ENCODE measurements at regions not wholly inside any gene's neighbourhood (a gene's known extent, or its start where the extent isn't known, plus 50 kb on each side); places are given as distances from the start of the nearest gene placed in this dataset.

GRCh38 chr16:8062677-8063076 is 527.6 kb downstream of the TMEM114 start:
- TF ChIP-seq, protein P1, sequence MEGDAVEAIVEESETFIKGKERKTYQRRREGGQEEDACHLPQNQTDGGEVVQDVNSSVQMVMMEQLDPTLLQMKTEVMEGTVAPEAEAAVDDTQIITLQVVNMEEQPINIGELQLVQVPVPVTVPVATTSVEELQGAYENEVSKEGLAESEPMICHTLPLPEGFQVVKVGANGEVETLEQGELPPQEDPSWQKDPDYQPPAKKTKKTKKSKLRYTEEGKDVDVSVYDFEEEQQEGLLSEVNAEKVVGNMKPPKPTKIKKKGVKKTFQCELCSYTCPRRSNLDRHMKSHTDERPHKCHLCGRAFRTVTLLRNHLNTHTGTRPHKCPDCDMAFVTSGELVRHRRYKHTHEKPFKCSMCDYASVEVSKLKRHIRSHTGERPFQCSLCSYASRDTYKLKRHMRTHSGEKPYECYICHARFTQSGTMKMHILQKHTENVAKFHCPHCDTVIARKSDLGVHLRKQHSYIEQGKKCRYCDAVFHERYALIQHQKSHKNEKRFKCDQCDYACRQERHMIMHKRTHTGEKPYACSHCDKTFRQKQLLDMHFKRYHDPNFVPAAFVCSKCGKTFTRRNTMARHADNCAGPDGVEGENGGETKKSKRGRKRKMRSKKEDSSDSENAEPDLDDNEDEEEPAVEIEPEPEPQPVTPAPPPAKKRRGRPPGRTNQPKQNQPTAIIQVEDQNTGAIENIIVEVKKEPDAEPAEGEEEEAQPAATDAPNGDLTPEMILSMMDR (IDR thresholded peaks at IDR 0.05): no peak
- TF ChIP-seq POLR2AphosphoS5 (IDR thresholded peaks at IDR 0.05; ENCODE audit: insufficient read depth in 1 of 2, low read depth in 1 of 2): no peak

All from vagina (tissue), 2 donors.